GM21717 (cell line): ENCODE measurements at regions not wholly inside any gene's neighbourhood (a gene's known extent, or its start where the extent isn't known, plus 50 kb on each side); places are given as distances from the start of the nearest gene placed in this dataset.
"Not testable (repeated sequence)": the region's sequence is repeated elsewhere in the genome, so short reads cannot be mapped to it uniquely, and the experiment has no call there.

Experiments used
- ATAC-seq: cut with Tn5 transposase; IDR thresholded peaks from one replicate; pipeline ENCODE4 v1.9.1; 2021; ENCODE audit warnings: mild to moderate bottlenecking, moderate library complexity; ENCODE audit not compliant: unreplicated experiment

- ATAC-seq = no peak
These were observed 506.1 kb downstream of the RMST start for GRCh38 chr12:97968641-97969197.

- ATAC-seq = no peak
These were observed 515.3 kb downstream of the RMST start for GRCh38 chr12:97977870-97978405.

- no peak for ATAC-seq
These were observed 520.1 kb downstream of the RMST start for GRCh38 chr12:97982684-97983083.

GRCh38 chr12:97983796-97984195 lies 521.2 kb downstream of the RMST start:
- ATAC-seq = no peak

- ATAC-seq = no peak
These were observed 521.8 kb downstream of the RMST start for GRCh38 chr12:97984436-97984835.

- no peak for ATAC-seq
These were observed 522.5 kb downstream of the RMST start for GRCh38 chr12:97984974-97985580.

GRCh38 chr12:97985834-97986233 lies 523.2 kb downstream of the RMST start:
- ATAC-seq = no peak

- not testable (repeated sequence) for ATAC-seq
These were observed 526.0 kb downstream of the RMST start for GRCh38 chr12:97988588-97988987.

GRCh38 chr12:97989366-97989940 lies 525.9 kb upstream of the TMPO start:
- ATAC-seq = no peak

GRCh38 chr12:97994746-97995484 lies 520.5 kb upstream of the TMPO start:
- ATAC-seq = no peak

- ATAC-seq = no peak
These were observed 519.8 kb upstream of the TMPO start for GRCh38 chr12:97995559-97995958.

GRCh38 chr12:98001430-98001829 lies 514.0 kb upstream of the TMPO start:
- ATAC-seq = no peak

- ATAC-seq = no peak
These were observed 512.4 kb upstream of the TMPO start for GRCh38 chr12:98002887-98003493.

- ATAC-seq = no peak
These were observed 507.4 kb upstream of the TMPO start for GRCh38 chr12:98007963-98008362.

- ATAC-seq = no peak
These were observed 501.8 kb upstream of the TMPO start for GRCh38 chr12:98013560-98013959.

GRCh38 chr12:98018836-98019235 lies 496.6 kb upstream of the TMPO start:
- ATAC-seq = no peak

- ATAC-seq = no peak
These were observed 495.0 kb upstream of the TMPO start for GRCh38 chr12:98020376-98020775.

GRCh38 chr12:98022961-98023360 lies 492.4 kb upstream of the TMPO start:
- no peak for ATAC-seq

GRCh38 chr12:98037401-98038140 lies 477.8 kb upstream of the TMPO start:
- no peak for ATAC-seq

- ATAC-seq = no peak
These were observed 472.7 kb upstream of the TMPO start for GRCh38 chr12:98042668-98043067.

- ATAC-seq = no peak
These were observed 470.0 kb upstream of the TMPO start for GRCh38 chr12:98045395-98045794.
